Gastroesophageal sphincter (tissue), 4 donors: ENCODE measurements at regions not wholly inside any gene's neighbourhood (a gene's known extent, or its start where the extent isn't known, plus 50 kb on each side); places are given as distances from the start of the nearest gene placed in this dataset.
"Not testable (repeated sequence)": the region's sequence is repeated elsewhere in the genome, so short reads cannot be mapped to it uniquely, and the experiment has no call there.

ENCODE experiments used
- ATAC-seq: fragments of 150-250 bp; one replicate; pipeline ENCODE4 v1.9.1; 2016; ENCODE audit warnings: mild to moderate bottlenecking, moderate library complexity
- H3K27ac ChIP-seq, 4 donors: fragments of 200-600 bp; sonication (generic) in 3 of 4; 1 replicate in 3 of 4; 2 replicates in 1 of 4; pipeline ENCODE4 v1.5.1; 2016 to 2019
- H3K27me3 ChIP-seq: fragments of 200-600 bp; sonication (generic); one replicate; pipeline ENCODE4 v1.5.1; 2019
- H3K36me3 ChIP-seq, 2 donors: fragments of 200-600 bp; sonication (generic); one replicate each; pipeline ENCODE4 v1.5.1; 2019; ENCODE audit warnings: control low read depth in 1 of 2
- H3K4me1 ChIP-seq, 3 donors: fragments of 200-600 bp; sonication (generic); 1 replicate in 2 of 3; 2 replicates in 1 of 3; pipeline ENCODE4 v1.5.1; 2016 to 2019; ENCODE audit warnings: control low read depth in 2 of 3
- H3K4me3 ChIP-seq, 2 donors: fragments of 200-600 bp; sonication (generic); one replicate each; pipeline ENCODE4 v1.5.1; 2019; ENCODE audit warnings: mild to moderate bottlenecking in 1 of 2, moderate library complexity in 1 of 2
- H3K9me3 ChIP-seq, 3 donors: fragments of 200-600 bp; sonication (generic); one replicate each; pipeline ENCODE4 v1.5.1; 2017 to 2019; ENCODE audit warnings: control low read depth in 2 of 3
- CTCF ChIP-seq, 4 experiments: fragments of 200-600 bp in 2 of 4; fragments of 450-650 bp in 2 of 4; sonication (generic) in 1 of 4; IDR thresholded peaks; one replicate each; pipeline ENCODE4 v1.5.1; 2017 to 2019; ENCODE audit warnings: antibody characterized with exemption in 4 of 4, mild to moderate bottlenecking in 2 of 4, moderate library complexity in 2 of 4
- EP300 ChIP-seq: sonication (generic); formaldehyde crosslinking; IDR thresholded peaks from one replicate; pipeline ENCODE4 v1.6.1; 2017; ENCODE audit warnings: antibody characterized with exemption, mild to moderate bottlenecking
- POLR2A ChIP-seq, 2 donors: fragments of 450-650 bp; IDR thresholded peaks; one replicate each; pipeline ENCODE4 v1.6.1; 2017; ENCODE audit warnings: antibody characterized with exemption in 2 of 2, mild to moderate bottlenecking in 2 of 2, moderate library complexity in 1 of 2
- POLR2AphosphoS5 ChIP-seq: sonication (generic); formaldehyde crosslinking; IDR thresholded peaks from one replicate; pipeline ENCODE4 v1.6.1; 2017; ENCODE audit warnings: antibody characterized with exemption
- WGBS, 2 donors: methylation state at CpG; one replicate each; pipeline ENCODE4 v1.1.5; 2018; ENCODE audit warnings: low coverage in 1 of 2; 5-methylcytosine and 5-hydroxymethylcytosine counted together

- Histone ChIP-seq H3K9me3 (no peaks in the 10 kb centered on the region), H3K27ac (no peak overlapping the region), H3K4me3 (no peak overlapping the region), H3K27me3 (no peaks in the 10 kb centered on the region), H3K36me3 (no peaks in the 10 kb centered on the region), H3K4me1 (peaks cover 0 to 11% (median 4%) of the 10 kb centered on the region in 3 donors)
- ATAC-seq, result no peak
- no peak for TF ChIP-seq POLR2AphosphoS5
- peak in 1 of 4 experiments; percentile 16 for TF ChIP-seq CTCF (IDR thresholded peaks at IDR 0.05)
- 73 to 93% methylated on average over 3 of the region's 5 CpGs for WGBS, 2 donors
These were observed 133.3 kb upstream of the KIF5B start for GRCh38 chr10:32189400-32190084.

GRCh38 chr10:32188601-32189000 is 132.4 kb upstream of the KIF5B start:
- H3K36me3 ChIP-seq, H3K4me3 ChIP-seq, ATAC-seq, H3K27ac ChIP-seq, H3K9me3 ChIP-seq, H3K27me3 ChIP-seq: not testable (repeated sequence)
- whole genome bisulfite sequencing, 2 donors, result 95 to 100% methylated on average over 1 to 13 of the region's 15 CpGs
- peaks cover 0 to 11% (median 4%) of the 10 kb centered on the region in 3 donors for H3K4me1 ChIP-seq

GRCh38 chr10:32187686-32188085 is 131.5 kb upstream of the KIF5B start:
- ATAC-seq, result no peak
- WGBS, 2 donors, result 88 to 94% methylated on average over 2 to 4 of the region's 6 CpGs

GRCh38 chr10:32183652-32184051 is 127.4 kb upstream of the KIF5B start:
- H3K4me1 ChIP-seq, ATAC-seq, H3K9me3 ChIP-seq, H3K27me3 ChIP-seq, H3K36me3 ChIP-seq, H3K27ac ChIP-seq, H3K4me3 ChIP-seq: not testable (repeated sequence)
- WGBS, 2 donors, result 74 to 78% methylated on average over 3 to 5 of the region's 5 CpGs

More at GRCh38 chr10:32187686-32188085, 131.5 kb upstream of the KIF5B start:
- Histone ChIP-seq H3K9me3 (no peaks in the 10 kb centered on the region), H3K4me3 (no peak overlapping the region), H3K4me1 (peaks cover 0 to 11% (median 4%) of the 10 kb centered on the region in 3 donors), H3K27me3 (no peaks in the 10 kb centered on the region), H3K36me3 (no peaks in the 10 kb centered on the region), H3K27ac (no peak overlapping the region)
- TF ChIP-seq POLR2A (IDR thresholded peaks at IDR 0.05), result no peak
- TF ChIP-seq POLR2AphosphoS5, result no peak
- no peak for TF ChIP-seq CTCF (IDR thresholded peaks at IDR 0.05)
- TF ChIP-seq EP300, result no peak

- ATAC-seq, result no peak
- Histone ChIP-seq H3K27ac (no peak overlapping the region), H3K4me1 (no peaks in the 10 kb centered on the region), H3K9me3 (no peaks in the 10 kb centered on the region), H3K27me3 (no peaks in the 10 kb centered on the region), H3K4me3 (no peak overlapping the region), H3K36me3 (no peaks in the 10 kb centered on the region)
- TF ChIP-seq EP300 (no peak), POLR2A (IDR thresholded peaks at IDR 0.05) (no peak)
- WGBS, 2 donors, result 69 to 91% methylated on average over 1 to 3 of the region's 11 CpGs
These were observed 126.3 kb upstream of the KIF5B start for GRCh38 chr10:32182476-32182875.

- Histone ChIP-seq H3K4me3 (no peak overlapping the region), H3K4me1 (no peaks in the 10 kb centered on the region), H3K27me3 (no peaks in the 10 kb centered on the region), H3K36me3 (no peaks in the 10 kb centered on the region), H3K27ac (no peak overlapping the region), H3K9me3 (no peaks in the 10 kb centered on the region)
- 75 to 81% methylated on average over 11 to 18 of the region's 18 CpGs for WGBS, 2 donors
- no peak for ATAC-seq
- no peak for TF ChIP-seq CTCF (IDR thresholded peaks at IDR 0.05)
- no peak for TF ChIP-seq EP300
- TF ChIP-seq POLR2A (IDR thresholded peaks at IDR 0.05), result no peak
- TF ChIP-seq POLR2AphosphoS5, result no peak
These were observed 124.4 kb upstream of the KIF5B start for GRCh38 chr10:32180390-32181280.
